OCI-LY1 (cell line): ENCODE measurements at regions not wholly inside any gene's neighbourhood (a gene's known extent, or its start where the extent isn't known, plus 50 kb on each side); places are given as distances from the start of the nearest gene placed in this dataset.

Source experiments
- H2AFZ ChIP-seq: fragments of 200-600 bp; sonication (generic), shearing (Covaris generic); 2 replicates; pipeline ENCODE4 v1.6.0; 2014; ENCODE audit warnings: antibody characterized with exemption, mild to moderate bottlenecking, low read length
- H3F3A ChIP-seq: fragments of 200-600 bp; sonication (generic), shearing (Covaris generic); 2 replicates; pipeline ENCODE4 v1.6.0; 2014; ENCODE audit warnings: mild to moderate bottlenecking, antibody characterized with exemption, low read length, moderate library complexity; ENCODE audit not compliant: insufficient read depth
- H3K27ac ChIP-seq: fragments of 200-600 bp; sonication (generic); 2 replicates; pipeline ENCODE4 v1.5.1; 2014; ENCODE audit warnings: low read length, mixed run types, mild to moderate bottlenecking, low read depth; ENCODE audit not compliant: poor library complexity, severe bottlenecking
- H3K27me3 ChIP-seq: fragments of 200-600 bp; sonication (generic); 2 replicates; pipeline ENCODE4 v1.6.0; 2014; ENCODE audit warnings: antibody characterized with exemption, mild to moderate bottlenecking, low read length, moderate library complexity; ENCODE audit not compliant: insufficient read depth
- H3K36me3 ChIP-seq: fragments of 200-600 bp; sonication (generic); 2 replicates; pipeline ENCODE4 v1.6.1; 2014; ENCODE audit warnings: mild to moderate bottlenecking, antibody characterized with exemption, low read length, moderate library complexity, mixed read lengths; ENCODE audit not compliant: insufficient read depth
- H3K4me1 ChIP-seq: fragments of 200-600 bp; sonication (generic); 2 replicates; pipeline ENCODE4 v1.5.1; 2014; ENCODE audit warnings: mild to moderate bottlenecking, low read length, moderate library complexity; ENCODE audit not compliant: insufficient read depth, severe bottlenecking
- H3K4me2 ChIP-seq: fragments of 200-600 bp; sonication (generic), shearing (Covaris generic); 2 replicates; pipeline ENCODE4 v1.6.1; 2014; ENCODE audit warnings: low read length
- H3K4me3 ChIP-seq: fragments of 200-600 bp; sonication (generic); 2 replicates; pipeline ENCODE4 v1.5.1; 2014; ENCODE audit warnings: low read length, low read depth, mild to moderate bottlenecking, mixed read lengths; ENCODE audit not compliant: poor library complexity, severe bottlenecking
- H3K79me2 ChIP-seq: fragments of 200-600 bp; shearing (Covaris generic); 2 replicates; pipeline ENCODE4 v1.6.1; 2016; ENCODE audit warnings: mixed run types, low read length, mixed read lengths; ENCODE audit not compliant: insufficient read depth
- H3K9ac ChIP-seq: fragments of 200-600 bp; sonication (generic), shearing (Covaris generic); 2 replicates; pipeline ENCODE4 v1.6.1; 2014; ENCODE audit warnings: mild to moderate bottlenecking, low read length, mixed read lengths
- H3K9me2 ChIP-seq: fragments of 200-600 bp; sonication (generic), shearing (Covaris generic); 2 replicates; pipeline ENCODE4 v1.6.1; 2014; ENCODE audit warnings: low read depth, mild to moderate bottlenecking, low read length, mixed read lengths
- H3K9me3 ChIP-seq: fragments of 200-600 bp; shearing (Covaris generic); 2 replicates; pipeline ENCODE4 v1.6.1; 2014; ENCODE audit warnings: low read length, mixed read lengths
- H4K20me1 ChIP-seq: fragments of 200-600 bp; sonication (generic), shearing (Covaris generic); 2 replicates; pipeline ENCODE4 v1.6.0; 2016; ENCODE audit warnings: mild to moderate bottlenecking, low read length; ENCODE audit not compliant: insufficient read depth
- EZH2 ChIP-seq: fragments of 200-600 bp; sonication (generic), shearing (Covaris generic); IDR thresholded peaks from 2 replicates; pipeline ENCODE4 v1.8.0; 2017; ENCODE audit warnings: borderline replicate concordance, mixed run types, mild to moderate bottlenecking, antibody characterized with exemption, low read length, moderate library complexity, mixed read lengths
- TF ChIP-seq, protein P1 (sequence below): fragments of 200-600 bp; sonication (generic), shearing (Covaris generic); IDR thresholded peaks from 2 replicates; pipeline ENCODE4 v1.5.1; 2017; ENCODE audit warnings: mild to moderate bottlenecking, antibody characterized with exemption, low read length, moderate library complexity, mixed read lengths

DNA sequence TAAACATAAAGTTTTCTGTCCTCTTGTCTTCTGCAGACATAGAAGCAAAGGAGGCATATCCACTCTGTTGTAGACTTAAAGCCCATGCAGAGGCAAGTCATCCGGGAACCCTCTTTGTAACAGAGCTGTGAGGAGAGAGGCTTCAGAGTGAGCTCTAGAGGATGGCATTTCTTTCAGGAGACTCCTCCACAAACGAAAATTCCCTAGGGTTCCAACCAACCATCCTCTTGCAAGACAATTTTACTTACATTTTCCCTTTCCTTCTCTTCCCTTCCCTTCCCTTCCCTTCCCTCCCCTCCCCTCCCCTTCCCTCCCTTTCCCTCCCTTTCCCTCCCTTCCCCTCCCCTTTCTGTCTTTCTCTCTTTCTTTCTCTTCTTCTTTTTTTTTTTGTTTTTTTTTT, 446.3 kb upstream of the MAP2 start:
- TF ChIP-seq, protein P1, sequence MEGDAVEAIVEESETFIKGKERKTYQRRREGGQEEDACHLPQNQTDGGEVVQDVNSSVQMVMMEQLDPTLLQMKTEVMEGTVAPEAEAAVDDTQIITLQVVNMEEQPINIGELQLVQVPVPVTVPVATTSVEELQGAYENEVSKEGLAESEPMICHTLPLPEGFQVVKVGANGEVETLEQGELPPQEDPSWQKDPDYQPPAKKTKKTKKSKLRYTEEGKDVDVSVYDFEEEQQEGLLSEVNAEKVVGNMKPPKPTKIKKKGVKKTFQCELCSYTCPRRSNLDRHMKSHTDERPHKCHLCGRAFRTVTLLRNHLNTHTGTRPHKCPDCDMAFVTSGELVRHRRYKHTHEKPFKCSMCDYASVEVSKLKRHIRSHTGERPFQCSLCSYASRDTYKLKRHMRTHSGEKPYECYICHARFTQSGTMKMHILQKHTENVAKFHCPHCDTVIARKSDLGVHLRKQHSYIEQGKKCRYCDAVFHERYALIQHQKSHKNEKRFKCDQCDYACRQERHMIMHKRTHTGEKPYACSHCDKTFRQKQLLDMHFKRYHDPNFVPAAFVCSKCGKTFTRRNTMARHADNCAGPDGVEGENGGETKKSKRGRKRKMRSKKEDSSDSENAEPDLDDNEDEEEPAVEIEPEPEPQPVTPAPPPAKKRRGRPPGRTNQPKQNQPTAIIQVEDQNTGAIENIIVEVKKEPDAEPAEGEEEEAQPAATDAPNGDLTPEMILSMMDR = no peak
- no peak for TF ChIP-seq EZH2
- no peaks in the 10 kb centered on the region for H3K36me3 ChIP-seq
- no peaks in the 10 kb centered on the region for H3K27me3 ChIP-seq
- H3K79me2 ChIP-seq = no peaks in the 10 kb centered on the region
- no peaks in the 10 kb centered on the region for H3K9me2 ChIP-seq
- no peaks in the 10 kb centered on the region for H3K9me3 ChIP-seq
- no peaks in the 10 kb centered on the region for H4K20me1 ChIP-seq
- no peak overlapping the region for H3K4me3 ChIP-seq
- no peak overlapping the region for H3K4me2 ChIP-seq
- H3K9ac ChIP-seq = no peak overlapping the region
- H3F3A ChIP-seq = no peaks in the 10 kb centered on the region
- H3K27ac ChIP-seq = no peak overlapping the region
- H2AFZ ChIP-seq = no peak overlapping the region
- no peaks in the 10 kb centered on the region for H3K4me1 ChIP-seq

DNA sequence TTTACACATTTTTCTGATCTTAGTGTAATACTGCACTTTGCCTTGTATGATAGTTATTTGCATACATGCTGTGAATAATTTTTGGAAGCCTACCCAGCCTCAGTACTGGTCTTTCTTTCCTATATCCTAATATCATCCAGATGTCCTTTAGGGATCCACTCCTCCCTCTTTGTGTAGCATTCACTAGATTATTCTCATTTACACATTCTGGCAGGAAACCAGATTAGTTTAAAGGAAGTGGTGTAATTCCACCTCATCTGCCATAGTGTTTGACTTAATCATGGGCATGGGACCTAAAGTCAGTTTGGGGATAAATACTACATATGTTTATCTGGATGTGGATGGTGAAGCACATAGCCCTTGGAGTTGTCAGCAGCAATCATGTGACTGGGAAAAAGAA, 444.9 kb upstream of the MAP2 start:
- Histone ChIP-seq H3K4me1 (no peaks in the 10 kb centered on the region), H3F3A (no peaks in the 10 kb centered on the region), H3K36me3 (no peaks in the 10 kb centered on the region), H4K20me1 (no peaks in the 10 kb centered on the region), H2AFZ (no peak overlapping the region), H3K27me3 (no peaks in the 10 kb centered on the region), H3K4me3 (no peak overlapping the region), H3K9me2 (no peaks in the 10 kb centered on the region), H3K27ac (no peak overlapping the region), H3K79me2 (no peaks in the 10 kb centered on the region), H3K4me2 (no peak overlapping the region), H3K9me3 (no peaks in the 10 kb centered on the region), H3K9ac (no peak overlapping the region)
- TF ChIP-seq, protein P1 = no peak
- no peak for TF ChIP-seq EZH2

DNA sequence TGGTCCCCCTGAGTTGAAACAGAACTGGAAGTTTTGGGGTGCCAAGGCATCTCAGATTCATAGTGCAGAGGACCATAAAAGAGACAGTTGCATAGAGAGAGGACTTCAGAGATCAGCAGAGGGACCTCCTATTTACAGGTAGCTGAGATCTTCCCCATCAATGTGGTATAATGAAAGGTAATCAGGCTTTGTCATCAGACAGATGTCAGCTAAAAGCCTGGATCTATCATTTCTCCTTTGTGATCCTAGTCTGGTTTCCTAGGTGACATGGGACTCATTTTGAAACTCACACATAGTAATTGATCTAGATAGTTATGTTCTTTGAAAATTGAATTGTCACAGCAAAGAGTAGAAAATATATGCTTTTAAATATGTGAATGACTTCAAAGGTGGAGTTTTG, 443.5 kb upstream of the MAP2 start:
- Histone ChIP-seq H3K36me3 (no peaks in the 10 kb centered on the region), H2AFZ (no peak overlapping the region), H3K4me3 (no peak overlapping the region), H3K79me2 (no peaks in the 10 kb centered on the region), H3K9me3 (no peaks in the 10 kb centered on the region), H3K27ac (no peak overlapping the region), H4K20me1 (no peaks in the 10 kb centered on the region), H3K4me2 (no peak overlapping the region), H3K9me2 (no peaks in the 10 kb centered on the region), H3K4me1 (no peaks in the 10 kb centered on the region), H3K9ac (no peak overlapping the region), H3K27me3 (no peaks in the 10 kb centered on the region), H3F3A (no peaks in the 10 kb centered on the region)
- TF ChIP-seq, protein P1 = no peak
- no peak for TF ChIP-seq EZH2
